GM12878 (cell line): ENCODE measurements at regions not wholly inside any gene's neighbourhood (a gene's known extent, or its start where the extent isn't known, plus 50 kb on each side); places are given as distances from the start of the nearest gene placed in this dataset.

ENCODE experiments used
- CBX5 ChIP-seq: sonication (generic); IDR thresholded peaks from 2 replicates; pipeline ENCODE4 v1.6.1; 2016; ENCODE audit warnings: low read depth, moderate library complexity, mild to moderate bottlenecking, inconsistent platforms
- CHD1 ChIP-seq: IDR thresholded peaks from 2 replicates; pipeline ENCODE4 v1.6.1; 2012; ENCODE audit warnings: low read depth, low read length, improper control_type of control experiment
- CREB1 ChIP-seq: IDR thresholded peaks from 2 replicates; pipeline ENCODE4 v1.6.1; 2012; ENCODE audit warnings: low read depth, mild to moderate bottlenecking, inconsistent platforms
- CREM ChIP-seq: IDR thresholded peaks from 2 replicates; pipeline ENCODE4 v1.6.1; 2014; ENCODE audit warnings: antibody characterized with exemption, low read depth
- ETV6 ChIP-seq, 2 experiments: fragments of 450-650 bp in 1 of 2; IDR thresholded peaks in 1 of 2; conservative IDR thresholded peaks in 1 of 2; 2 replicates each; pipeline ENCODE4 v1.6.1; 2014; ENCODE audit warnings: antibody characterized with exemption in 1 of 2, borderline replicate concordance in 1 of 2, low read depth in 1 of 2, mild to moderate bottlenecking in 1 of 2, moderate library complexity in 1 of 2
- FOXK2 ChIP-seq: fragments of 450-650 bp; IDR thresholded peaks from 2 replicates; pipeline ENCODE4 v1.6.1; 2017; ENCODE audit warnings: mild to moderate bottlenecking, moderate library complexity
- GABPA ChIP-seq: IDR thresholded peaks from 2 replicates; pipeline ENCODE4 v1.6.1; 2014; ENCODE audit warnings: antibody characterized with exemption, low read depth, mild to moderate bottlenecking, inconsistent platforms
- HDGF ChIP-seq: fragments of 450-650 bp; IDR thresholded peaks from 2 replicates; pipeline ENCODE4 v1.6.1; 2016; ENCODE audit warnings: antibody characterized with exemption
- HSF1 ChIP-seq: fragments of 150-350 bp; IDR thresholded peaks from 2 replicates; pipeline ENCODE4 v1.6.1; 2014; ENCODE audit warnings: mild to moderate bottlenecking, low read depth, low read length
- IKZF1 ChIP-seq: fragments of 450-650 bp; conservative IDR thresholded peaks from 2 replicates; pipeline ENCODE4 v1.6.1; 2017; ENCODE audit warnings: antibody characterized with exemption, mild to moderate bottlenecking
- KAT2A ChIP-seq: conservative IDR thresholded peaks from 2 replicates; pipeline ENCODE4 v1.6.1; 2011; ENCODE audit warnings: low read depth, low read length; ENCODE audit not compliant: control insufficient read depth
- LARP7 ChIP-seq: fragments of 450-650 bp; IDR thresholded peaks from 2 replicates; pipeline ENCODE4 v1.6.1; 2017; ENCODE audit warnings: mild to moderate bottlenecking
- NBN ChIP-seq: fragments of 450-650 bp; IDR thresholded peaks from 2 replicates; pipeline ENCODE4 v1.6.1; 2016
- NFIC ChIP-seq: IDR thresholded peaks from 2 replicates; pipeline ENCODE4 v1.6.1; 2012; ENCODE audit warnings: low read depth, mild to moderate bottlenecking, inconsistent platforms, low read length, moderate library complexity
- NFXL1 ChIP-seq: fragments of 450-650 bp; IDR thresholded peaks from 2 replicates; pipeline ENCODE4 v1.6.1; 2017; ENCODE audit warnings: antibody characterized with exemption, mild to moderate bottlenecking, borderline replicate concordance
- RUNX3 ChIP-seq: IDR thresholded peaks from 2 replicates; pipeline ENCODE4 v1.6.1; 2012; ENCODE audit warnings: low read length, inconsistent platforms
- SIN3A ChIP-seq: IDR thresholded peaks from 2 replicates; pipeline ENCODE4 v1.6.1; 2012; ENCODE audit warnings: low read depth, low read length, improper control_type of control experiment
- SPI1 ChIP-seq: IDR thresholded peaks from 2 replicates; pipeline ENCODE4 v1.6.1; 2011; ENCODE audit warnings: low read depth, mild to moderate bottlenecking, low read length, moderate library complexity, borderline replicate concordance; ENCODE audit not compliant: insufficient read depth
- STAT1 ChIP-seq: fragments of 450-650 bp; conservative IDR thresholded peaks from 2 replicates; pipeline ENCODE4 v1.6.1; 2014; ENCODE audit warnings: antibody characterized with exemption, mild to moderate bottlenecking
- ZBED1 ChIP-seq: IDR thresholded peaks from 2 replicates; pipeline ENCODE4 v1.6.1; 2016; ENCODE audit warnings: borderline replicate concordance
- ZBTB40 ChIP-seq: fragments of 450-650 bp; IDR thresholded peaks from 2 replicates; pipeline ENCODE4 v1.6.1; 2016; ENCODE audit warnings: mild to moderate bottlenecking, moderate library complexity, borderline replicate concordance
- ZNF384 ChIP-seq: IDR thresholded peaks from 2 replicates; pipeline ENCODE4 v1.6.1; 2012; ENCODE audit warnings: low read depth, mild to moderate bottlenecking, low read length, improper control_type of control experiment, borderline replicate concordance
- TF ChIP-seq, protein P1 (sequence below): fragments of 450-650 bp; IDR thresholded peaks from 2 replicates; pipeline ENCODE4 v1.6.1; 2016; ENCODE audit warnings: mild to moderate bottlenecking
- TF ChIP-seq, protein P2 (sequence below): fragments of 450-650 bp; IDR thresholded peaks from 2 replicates; pipeline ENCODE4 v1.6.1; 2017; ENCODE audit warnings: borderline replicate concordance

DNA sequence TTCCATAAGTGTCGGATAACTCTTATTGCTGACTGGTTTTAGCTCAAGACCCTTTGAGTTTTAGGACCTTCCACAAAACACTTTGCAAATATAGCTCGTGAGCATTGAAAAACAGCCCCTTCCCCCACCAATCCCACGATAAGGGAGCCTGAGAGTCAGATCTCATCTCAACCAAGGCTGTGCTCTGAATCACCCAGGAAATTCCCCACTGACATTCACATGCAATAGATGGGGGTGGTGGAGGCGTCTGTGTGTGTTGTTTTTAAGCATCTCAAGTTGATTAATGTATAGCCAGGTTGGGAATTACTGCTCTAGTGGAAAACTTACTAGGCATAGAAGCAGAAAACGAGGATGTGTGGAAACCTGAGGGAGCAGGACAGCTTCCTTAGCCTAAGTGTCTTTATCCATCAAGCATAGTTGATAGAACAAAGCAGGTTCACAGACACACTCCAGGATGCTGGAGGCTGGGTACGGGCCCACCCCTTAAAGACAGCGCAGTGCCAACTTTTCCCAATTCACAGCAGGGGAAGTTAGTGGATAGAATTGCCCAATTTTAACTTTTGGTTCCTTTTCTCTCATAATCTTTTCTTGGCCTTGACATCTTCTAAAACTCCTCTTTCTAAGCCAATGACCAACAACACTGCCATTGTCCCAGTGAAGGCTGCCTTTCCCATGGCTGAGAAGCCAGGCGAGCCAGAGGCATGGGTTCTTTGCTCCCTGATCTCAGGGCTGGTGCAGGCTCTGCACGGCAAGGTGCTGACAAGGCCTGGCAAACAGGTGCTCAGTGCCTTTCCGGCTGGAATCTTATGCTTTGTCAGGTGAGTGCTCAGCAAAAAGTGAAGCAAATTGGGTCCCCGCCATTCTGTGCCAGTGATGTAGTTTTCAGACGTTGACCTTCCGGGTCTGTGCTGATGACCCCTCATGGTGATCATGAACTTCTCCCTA lies 98.5 kb upstream of the INSIG1 start (continued):
- TF ChIP-seq GABPA: no peak
- no peak for TF ChIP-seq ZBTB40
- no peak for TF ChIP-seq IKZF1
- no peak for TF ChIP-seq SPI1
- TF ChIP-seq, protein P1, sequence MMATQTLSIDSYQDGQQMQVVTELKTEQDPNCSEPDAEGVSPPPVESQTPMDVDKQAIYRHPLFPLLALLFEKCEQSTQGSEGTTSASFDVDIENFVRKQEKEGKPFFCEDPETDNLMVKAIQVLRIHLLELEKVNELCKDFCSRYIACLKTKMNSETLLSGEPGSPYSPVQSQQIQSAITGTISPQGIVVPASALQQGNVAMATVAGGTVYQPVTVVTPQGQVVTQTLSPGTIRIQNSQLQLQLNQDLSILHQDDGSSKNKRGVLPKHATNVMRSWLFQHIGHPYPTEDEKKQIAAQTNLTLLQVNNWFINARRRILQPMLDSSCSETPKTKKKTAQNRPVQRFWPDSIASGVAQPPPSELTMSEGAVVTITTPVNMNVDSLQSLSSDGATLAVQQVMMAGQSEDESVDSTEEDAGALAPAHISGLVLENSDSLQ: no peak
- no peak for TF ChIP-seq ZNF384
- TF ChIP-seq SIN3A: no peak
- TF ChIP-seq KAT2A: no peak
- TF ChIP-seq NFXL1: no peak
- TF ChIP-seq CREM: peak; percentile 60
- TF ChIP-seq NFIC: peak; percentile 86
- no peak for TF ChIP-seq HDGF
- TF ChIP-seq CREB1: 0 out of 2 replicates have a peak, but pooled peaks have one; percentile 32
- TF ChIP-seq NBN: no peak
- TF ChIP-seq LARP7: no peak
- no peak for TF ChIP-seq STAT1
- TF ChIP-seq HSF1: no peak
- peak in 1 of 2 experiments; percentile 39; a peak in 1 of 4 replicates for TF ChIP-seq ETV6 (conservative IDR thresholded peaks at IDR 0.05 in 1 of 2, IDR thresholded peaks at IDR 0.05 in 1 of 2; ENCODE audit: borderline replicate concordance in 1 of 2, low read depth in 1 of 2)
- no peak; the same call in 1 of the 2 replicates for TF ChIP-seq CBX5
- no peak for TF ChIP-seq CHD1
- 0 out of 2 replicates have a peak, but pooled peaks have one; percentile 34 for TF ChIP-seq ZBED1
- TF ChIP-seq, protein P2, sequence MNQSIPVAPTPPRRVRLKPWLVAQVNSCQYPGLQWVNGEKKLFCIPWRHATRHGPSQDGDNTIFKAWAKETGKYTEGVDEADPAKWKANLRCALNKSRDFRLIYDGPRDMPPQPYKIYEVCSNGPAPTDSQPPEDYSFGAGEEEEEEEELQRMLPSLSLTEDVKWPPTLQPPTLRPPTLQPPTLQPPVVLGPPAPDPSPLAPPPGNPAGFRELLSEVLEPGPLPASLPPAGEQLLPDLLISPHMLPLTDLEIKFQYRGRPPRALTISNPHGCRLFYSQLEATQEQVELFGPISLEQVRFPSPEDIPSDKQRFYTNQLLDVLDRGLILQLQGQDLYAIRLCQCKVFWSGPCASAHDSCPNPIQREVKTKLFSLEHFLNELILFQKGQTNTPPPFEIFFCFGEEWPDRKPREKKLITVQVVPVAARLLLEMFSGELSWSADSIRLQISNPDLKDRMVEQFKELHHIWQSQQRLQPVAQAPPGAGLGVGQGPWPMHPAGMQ: no peak
- TF ChIP-seq RUNX3: peak; percentile 75
- TF ChIP-seq FOXK2: no peak
